Inflammatory macrophage treated with lipopolysaccharide for 1 hour (primary cell): ENCODE measurements at regions not wholly inside any gene's neighbourhood (a gene's known extent, or its start where the extent isn't known, plus 50 kb on each side); places are given as distances from the start of the nearest gene placed in this dataset.
"Not testable (repeated sequence)": the region's sequence is repeated elsewhere in the genome, so short reads cannot be mapped to it uniquely, and the experiment has no call there.

ENCODE experiments used
- DNase-seq, 2 donors: peaks; one replicate each; pipeline ENCODE4 v3.0.0-alpha.2; 2020 to 2022

- DNase-seq, result no peak
Observed at GRCh38 chr6:14582749-14583148, 465.2 kb downstream of the CD83 start.

GRCh38 chr6:14583826-14584225, 466.3 kb downstream of the CD83 start:
- no peak for DNase-seq

- DNase-seq, result no peak
Observed at GRCh38 chr6:14584450-14584849, 466.9 kb downstream of the CD83 start.

GRCh38 chr6:14585689-14586088, 468.1 kb downstream of the CD83 start:
- no peak for DNase-seq

- DNase-seq, result no peak
Observed at GRCh38 chr6:14589175-14589574, 471.6 kb downstream of the CD83 start.

GRCh38 chr6:14590586-14590985, 473.0 kb downstream of the CD83 start:
- DNase-seq, result peak in 1 of 2 donors; percentile 71

GRCh38 chr6:14591998-14592397, 474.4 kb downstream of the CD83 start:
- no peak for DNase-seq

GRCh38 chr6:14593286-14593685, 475.7 kb downstream of the CD83 start:
- DNase-seq, result peak; percentile 22 to 72

- no peak for DNase-seq
Observed at GRCh38 chr6:14595751-14596150, 478.2 kb downstream of the CD83 start.

- peak; percentile 93 to 99 for DNase-seq
Observed at GRCh38 chr6:14596410-14596809, 478.8 kb downstream of the CD83 start.

- peak; percentile 38 to 39 for DNase-seq
Observed at GRCh38 chr6:14597090-14597489, 479.5 kb downstream of the CD83 start.

- peak; percentile 80 to 92 for DNase-seq
Observed at GRCh38 chr6:14598017-14598864, 480.7 kb downstream of the CD83 start.

GRCh38 chr6:14600306-14600705, 482.7 kb downstream of the CD83 start:
- DNase-seq, result not testable (repeated sequence)

- DNase-seq, result no peak
Observed at GRCh38 chr6:14601490-14601889, 483.9 kb downstream of the CD83 start.

- no peak for DNase-seq
Observed at GRCh38 chr6:14606353-14606752, 488.8 kb downstream of the CD83 start.

- DNase-seq, result no peak
Observed at GRCh38 chr6:14610141-14610540, 492.6 kb downstream of the CD83 start.

GRCh38 chr6:14612016-14612980, 494.7 kb downstream of the CD83 start:
- no peak for DNase-seq

GRCh38 chr6:14614631-14615030, 497.1 kb downstream of the CD83 start:
- DNase-seq, result peak; percentile 18 to 44

GRCh38 chr6:14616656-14617055, 499.1 kb downstream of the CD83 start:
- peak; percentile 26 to 50 for DNase-seq

GRCh38 chr6:14618759-14619418, 501.3 kb downstream of the CD83 start:
- DNase-seq, result no peak

- no peak for DNase-seq
Observed at GRCh38 chr6:14619419-14619781, 501.8 kb downstream of the CD83 start.

- DNase-seq, result no peak
Observed at GRCh38 chr6:14620522-14620921, 502.9 kb downstream of the CD83 start.

- peak in 1 of 2 donors; percentile 39 for DNase-seq
Observed at GRCh38 chr6:14621518-14621917, 503.9 kb downstream of the CD83 start.
